Uterus (tissue), 2 donors: ENCODE measurements at regions not wholly inside any gene's neighbourhood (a gene's known extent, or its start where the extent isn't known, plus 50 kb on each side); places are given as distances from the start of the nearest gene placed in this dataset.

Experiments
- POLR2A ChIP-seq, 2 donors: fragments of 450-650 bp; IDR thresholded peaks; one replicate each; pipeline ENCODE4 v1.6.1; 2016; ENCODE audit warnings: antibody characterized with exemption in 2 of 2, mild to moderate bottlenecking in 1 of 2, moderate library complexity in 1 of 2
- TF ChIP-seq, protein P1 (sequence below), 4 experiments: fragments of 200-600 bp in 2 of 4; fragments of 450-650 bp in 2 of 4; sonication (generic) in 2 of 4; IDR thresholded peaks; one replicate each; pipeline ENCODE4 v1.5.1; 2016 to 2019; ENCODE audit warnings: antibody characterized with exemption in 4 of 4, mild to moderate bottlenecking in 2 of 4, moderate library complexity in 1 of 4

DNA sequence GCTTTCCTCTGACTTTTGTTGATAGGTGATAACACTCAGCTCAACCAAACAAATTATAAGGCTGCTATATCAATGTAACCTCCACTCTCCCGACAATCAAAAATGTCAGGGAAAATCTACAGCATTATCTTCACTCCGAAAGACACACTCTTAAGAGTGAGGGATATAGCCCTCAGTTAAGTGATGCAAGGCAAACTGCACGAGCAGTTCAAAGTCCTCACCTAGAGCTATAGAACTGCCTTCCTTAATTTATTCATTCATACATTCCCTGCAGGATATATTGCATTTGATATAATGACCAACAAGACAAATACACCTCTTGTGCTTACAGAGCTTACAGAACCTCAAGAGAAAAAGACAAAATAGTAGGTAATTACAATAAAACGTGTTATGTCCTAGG lies 378.1 kb downstream of the ELAVL2 start:
- TF ChIP-seq, protein P1, sequence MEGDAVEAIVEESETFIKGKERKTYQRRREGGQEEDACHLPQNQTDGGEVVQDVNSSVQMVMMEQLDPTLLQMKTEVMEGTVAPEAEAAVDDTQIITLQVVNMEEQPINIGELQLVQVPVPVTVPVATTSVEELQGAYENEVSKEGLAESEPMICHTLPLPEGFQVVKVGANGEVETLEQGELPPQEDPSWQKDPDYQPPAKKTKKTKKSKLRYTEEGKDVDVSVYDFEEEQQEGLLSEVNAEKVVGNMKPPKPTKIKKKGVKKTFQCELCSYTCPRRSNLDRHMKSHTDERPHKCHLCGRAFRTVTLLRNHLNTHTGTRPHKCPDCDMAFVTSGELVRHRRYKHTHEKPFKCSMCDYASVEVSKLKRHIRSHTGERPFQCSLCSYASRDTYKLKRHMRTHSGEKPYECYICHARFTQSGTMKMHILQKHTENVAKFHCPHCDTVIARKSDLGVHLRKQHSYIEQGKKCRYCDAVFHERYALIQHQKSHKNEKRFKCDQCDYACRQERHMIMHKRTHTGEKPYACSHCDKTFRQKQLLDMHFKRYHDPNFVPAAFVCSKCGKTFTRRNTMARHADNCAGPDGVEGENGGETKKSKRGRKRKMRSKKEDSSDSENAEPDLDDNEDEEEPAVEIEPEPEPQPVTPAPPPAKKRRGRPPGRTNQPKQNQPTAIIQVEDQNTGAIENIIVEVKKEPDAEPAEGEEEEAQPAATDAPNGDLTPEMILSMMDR (IDR thresholded peaks at IDR 0.05) = no peak
- no peak for TF ChIP-seq POLR2A (IDR thresholded peaks at IDR 0.05)
